ENCODE measurements at regions not wholly inside any gene's neighbourhood (a gene's known extent, or its start where the extent isn't known, plus 50 kb on each side); places are given as distances from the start of the nearest gene placed in this dataset.

- no peak overlapping the region for H3K4me3 Mint-ChIP-seq (ENCODE audit: low read depth)
- TF ChIP-seq, protein P1, sequence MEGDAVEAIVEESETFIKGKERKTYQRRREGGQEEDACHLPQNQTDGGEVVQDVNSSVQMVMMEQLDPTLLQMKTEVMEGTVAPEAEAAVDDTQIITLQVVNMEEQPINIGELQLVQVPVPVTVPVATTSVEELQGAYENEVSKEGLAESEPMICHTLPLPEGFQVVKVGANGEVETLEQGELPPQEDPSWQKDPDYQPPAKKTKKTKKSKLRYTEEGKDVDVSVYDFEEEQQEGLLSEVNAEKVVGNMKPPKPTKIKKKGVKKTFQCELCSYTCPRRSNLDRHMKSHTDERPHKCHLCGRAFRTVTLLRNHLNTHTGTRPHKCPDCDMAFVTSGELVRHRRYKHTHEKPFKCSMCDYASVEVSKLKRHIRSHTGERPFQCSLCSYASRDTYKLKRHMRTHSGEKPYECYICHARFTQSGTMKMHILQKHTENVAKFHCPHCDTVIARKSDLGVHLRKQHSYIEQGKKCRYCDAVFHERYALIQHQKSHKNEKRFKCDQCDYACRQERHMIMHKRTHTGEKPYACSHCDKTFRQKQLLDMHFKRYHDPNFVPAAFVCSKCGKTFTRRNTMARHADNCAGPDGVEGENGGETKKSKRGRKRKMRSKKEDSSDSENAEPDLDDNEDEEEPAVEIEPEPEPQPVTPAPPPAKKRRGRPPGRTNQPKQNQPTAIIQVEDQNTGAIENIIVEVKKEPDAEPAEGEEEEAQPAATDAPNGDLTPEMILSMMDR (IDR thresholded peaks at IDR 0.05; ENCODE audit: unreplicated experiment), result no peak
- no peak for DNase-seq (ENCODE audit: low spot score, unreplicated experiment)
- H3K27me3 Mint-ChIP-seq, result no peaks in the 10 kb centered on the region
- H3K9me3 Mint-ChIP-seq (ENCODE audit: low read depth), result peaks cover 15% of the 10 kb centered on the region
- H3K4me1 Mint-ChIP-seq (ENCODE audit: low read depth), result no peaks in the 10 kb centered on the region
- no peaks in the 10 kb centered on the region for H3K36me3 Mint-ChIP-seq (ENCODE audit: insufficient read depth)
- H3K27ac Mint-ChIP-seq, result no peak overlapping the region
These were observed 55.6 kb upstream of the ACTRT2 start for GRCh38 chr1:2965676-2966075.

GRCh38 chr1:2966449-2967328 lies 54.6 kb upstream of the ACTRT2 start:
- no peak for DNase-seq (ENCODE audit: low spot score, unreplicated experiment)
- no peaks in the 10 kb centered on the region for H3K4me1 Mint-ChIP-seq (ENCODE audit: low read depth)
- no peak overlapping the region for H3K27ac Mint-ChIP-seq
- no peak overlapping the region for H3K4me3 Mint-ChIP-seq (ENCODE audit: low read depth)
- H3K36me3 Mint-ChIP-seq (ENCODE audit: insufficient read depth), result no peaks in the 10 kb centered on the region
- TF ChIP-seq, protein P1 (IDR thresholded peaks at IDR 0.05; ENCODE audit: unreplicated experiment), result no peak
- H3K27me3 Mint-ChIP-seq, result no peaks in the 10 kb centered on the region
- peaks cover 15% of the 10 kb centered on the region for H3K9me3 Mint-ChIP-seq (ENCODE audit: low read depth)

DNA sequence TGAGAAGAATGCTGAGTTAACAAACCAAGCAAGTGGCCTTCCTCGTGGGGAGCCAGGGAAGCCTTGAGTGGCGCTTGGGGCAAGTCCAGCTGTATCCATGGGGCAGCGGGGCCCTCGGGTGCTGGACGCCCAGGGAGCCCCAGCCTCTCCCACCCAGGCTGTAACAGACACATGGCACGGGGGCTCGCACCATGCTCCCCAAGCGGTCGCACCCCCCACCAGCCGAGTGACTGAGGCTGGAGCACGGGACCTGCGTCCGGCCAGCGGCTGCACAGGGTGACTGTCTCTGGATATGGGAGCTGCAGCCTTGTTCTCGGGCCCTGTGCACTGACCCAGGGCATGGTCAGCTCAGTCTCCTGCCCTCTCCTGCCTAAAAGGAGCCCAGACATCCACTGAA lies 53.9 kb upstream of the ACTRT2 start:
- Mint-ChIP-seq H3K4me1 (ENCODE audit: low read depth) (no peaks in the 10 kb centered on the region), H3K27me3 (no peaks in the 10 kb centered on the region), H3K4me3 (ENCODE audit: low read depth) (no peak overlapping the region), H3K27ac (no peak overlapping the region), H3K36me3 (ENCODE audit: insufficient read depth) (no peaks in the 10 kb centered on the region), H3K9me3 (ENCODE audit: low read depth) (peaks cover 12% of the 10 kb centered on the region)
- DNase-seq (ENCODE audit: low spot score, unreplicated experiment), result no peak
- TF ChIP-seq, protein P1 (IDR thresholded peaks at IDR 0.05; ENCODE audit: unreplicated experiment), result no peak

DNA sequence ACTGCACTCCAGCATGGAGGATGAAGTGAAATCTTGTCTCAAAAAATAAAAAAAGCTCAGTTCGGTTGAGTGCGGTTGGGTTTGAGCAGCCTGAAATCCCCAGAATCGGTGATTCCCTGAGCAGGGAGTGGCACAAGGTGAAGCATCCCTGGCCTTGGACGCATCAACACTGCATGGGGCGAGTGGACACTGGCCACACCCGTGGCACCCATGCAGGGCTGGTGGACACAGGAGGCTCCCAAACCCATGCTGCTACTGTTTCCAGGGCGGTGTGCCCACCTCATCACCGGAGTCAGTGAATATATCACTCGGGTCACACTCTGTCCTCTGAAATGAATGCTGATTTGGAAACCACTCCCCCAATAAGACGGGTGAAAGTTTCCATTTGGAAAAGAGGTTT lies 53.4 kb upstream of the ACTRT2 start:
- no peaks in the 10 kb centered on the region for H3K4me1 Mint-ChIP-seq (ENCODE audit: low read depth)
- H3K36me3 Mint-ChIP-seq (ENCODE audit: insufficient read depth), result no peaks in the 10 kb centered on the region
- TF ChIP-seq, protein P1 (IDR thresholded peaks at IDR 0.05; ENCODE audit: unreplicated experiment), result no peak
- peaks cover 12% of the 10 kb centered on the region for H3K9me3 Mint-ChIP-seq (ENCODE audit: low read depth)
- H3K27me3 Mint-ChIP-seq, result no peaks in the 10 kb centered on the region
- H3K4me3 Mint-ChIP-seq (ENCODE audit: low read depth), result no peak overlapping the region
- no peak overlapping the region for H3K27ac Mint-ChIP-seq
- no peak for DNase-seq (ENCODE audit: low spot score, unreplicated experiment)

- Mint-ChIP-seq H3K36me3 (ENCODE audit: insufficient read depth) (no peaks in the 10 kb centered on the region), H3K27me3 (no peaks in the 10 kb centered on the region), H3K27ac (no peak overlapping the region), H3K4me1 (ENCODE audit: low read depth) (no peaks in the 10 kb centered on the region), H3K4me3 (ENCODE audit: low read depth) (no peak overlapping the region), H3K9me3 (ENCODE audit: low read depth) (peaks cover 6% of the 10 kb centered on the region)
- DNase-seq (ENCODE audit: low spot score, unreplicated experiment), result no peak
- TF ChIP-seq, protein P1 (IDR thresholded peaks at IDR 0.05; ENCODE audit: unreplicated experiment), result no peak
These were observed 52.8 kb upstream of the ACTRT2 start for GRCh38 chr1:2968471-2968881.
